GM23248 (cell line): ENCODE measurements at regions not wholly inside any gene's neighbourhood (a gene's known extent, or its start where the extent isn't known, plus 50 kb on each side); places are given as distances from the start of the nearest gene placed in this dataset.

Experiments
- DNase-seq: peaks from one replicate; pipeline ENCODE4 v3.0.0-alpha.2; 2015
- H2AFZ ChIP-seq: fragments of 200-600 bp; sonication (generic); 2 replicates; pipeline ENCODE4 v1.6.1; 2016; ENCODE audit warnings: antibody characterized with exemption
- H3F3A ChIP-seq: fragments of 200-600 bp; sonication (generic); 2 replicates; pipeline ENCODE4 v1.6.1; 2016; ENCODE audit warnings: mild to moderate bottlenecking, antibody characterized with exemption, mixed run types; ENCODE audit not compliant: insufficient read depth
- H3K27ac ChIP-seq: fragments of 200-600 bp; sonication (generic); 2 replicates; pipeline ENCODE4 v1.5.1; 2016; ENCODE audit warnings: mild to moderate bottlenecking
- H3K27me3 ChIP-seq: fragments of 200-600 bp; sonication (generic); replicated peaks from 2 replicates; pipeline ENCODE4 v1.6.1; 2016; ENCODE audit warnings: mild to moderate bottlenecking; ENCODE audit not compliant: insufficient read depth
- H3K36me3 ChIP-seq: fragments of 200-600 bp; sonication (generic); 2 replicates; pipeline ENCODE4 v1.6.1; 2016; ENCODE audit warnings: low read depth, mild to moderate bottlenecking
- H3K4me1 ChIP-seq: fragments of 200-600 bp; sonication (generic); 2 replicates; pipeline ENCODE4 v1.6.1; 2016; ENCODE audit warnings: mild to moderate bottlenecking; ENCODE audit not compliant: insufficient read depth
- H3K4me2 ChIP-seq: fragments of 200-600 bp; sonication (generic); one replicate; pipeline ENCODE4 v1.6.1; 2016; ENCODE audit warnings: mild to moderate bottlenecking; ENCODE audit not compliant: unreplicated experiment
- H3K4me3 ChIP-seq: fragments of 200-600 bp; sonication (generic); 2 replicates; pipeline ENCODE4 v1.5.1; 2016; ENCODE audit warnings: mild to moderate bottlenecking
- H3K79me2 ChIP-seq: fragments of 200-600 bp; sonication (generic); 2 replicates; pipeline ENCODE4 v1.6.1; 2016; ENCODE audit warnings: mild to moderate bottlenecking; ENCODE audit not compliant: insufficient read depth
- H3K9ac ChIP-seq: fragments of 200-600 bp; sonication (generic); 2 replicates; pipeline ENCODE4 v1.6.1; 2016; ENCODE audit warnings: mild to moderate bottlenecking
- H3K9me2 ChIP-seq: fragments of 200-600 bp; sonication (generic); 2 replicates; pipeline ENCODE4 v1.6.1; 2016; ENCODE audit warnings: mixed run types, mild to moderate bottlenecking, moderate library complexity; ENCODE audit not compliant: insufficient read depth
- H3K9me3 ChIP-seq: fragments of 200-600 bp; sonication (generic); one replicate; pipeline ENCODE4 v1.6.1; 2017; ENCODE audit warnings: low read depth
- H4K20me1 ChIP-seq: fragments of 200-600 bp; sonication (generic); 2 replicates; pipeline ENCODE4 v1.6.0; 2016; ENCODE audit not compliant: insufficient read depth
- EZH2 ChIP-seq: fragments of 200-600 bp; sonication (generic); IDR thresholded peaks from 2 replicates; pipeline ENCODE4 v1.6.1; 2018; ENCODE audit warnings: antibody characterized with exemption, mild to moderate bottlenecking; ENCODE audit not compliant: insufficient read depth, poor library complexity, severe bottlenecking
- EZH2phosphoT487 ChIP-seq: fragments of 200-600 bp; sonication (generic); IDR thresholded peaks from 2 replicates; pipeline ENCODE4 v1.6.1; 2018; ENCODE audit warnings: antibody characterized with exemption, moderate library complexity, mild to moderate bottlenecking, low read depth; ENCODE audit not compliant: insufficient read depth
- WGBS, 2 experiments: methylation state at CpG; one replicate each; pipeline ENCODE4 v1.1.6; 2015 to 2017; ENCODE audit warnings: low lambda C conversion rate in 2 of 2, low coverage in 1 of 2; ENCODE audit errors: missing lambda C conversion rate in 2 of 2; 5-methylcytosine and 5-hydroxymethylcytosine counted together
- in situ Hi-C: fragments of 300-500 bp; cut with MboI; formaldehyde crosslinking; loops from 2 replicates; pipeline ENCODE4 v1.15.0; 2020

DNA sequence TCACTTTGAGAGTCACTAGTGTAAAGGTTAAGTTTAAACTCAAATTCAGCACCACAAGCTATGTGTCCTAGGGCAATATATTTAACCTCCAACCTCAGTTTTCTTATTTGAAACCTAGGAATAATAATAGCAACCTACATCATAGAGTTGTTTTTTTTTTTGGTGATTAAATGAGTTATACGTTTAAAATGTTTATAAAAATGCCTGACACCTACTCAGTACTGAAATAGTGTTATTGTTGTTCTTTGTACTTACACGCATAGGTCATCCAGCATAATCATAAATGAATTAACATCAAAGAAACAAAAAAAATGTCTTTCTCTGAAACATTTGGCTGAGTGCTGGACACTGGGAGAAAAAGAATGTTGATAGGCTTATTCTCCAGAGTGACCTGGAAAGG is 266.8 kb upstream of the PRMT6 start:
- H3K36me3 ChIP-seq = no peaks in the 10 kb centered on the region
- TF ChIP-seq EZH2phosphoT487 (no peak), EZH2 (no peak)
- H3K79me2 ChIP-seq = no peaks in the 10 kb centered on the region
- no peak overlapping the region for H2AFZ ChIP-seq
- peaks cover 13% of the 10 kb centered on the region for H3F3A ChIP-seq
- H3K27me3 ChIP-seq = no peaks in the 10 kb centered on the region
- peaks cover 10% of the 10 kb centered on the region for H3K4me1 ChIP-seq
- no peaks in the 10 kb centered on the region for H4K20me1 ChIP-seq
- H3K9ac ChIP-seq = no peak overlapping the region
- in situ Hi-C loops = no loop called here
- WGBS, 2 experiments = 6 to 7% methylated on average over 2 of the region's 2 CpGs
- no peak overlapping the region for H3K4me2 ChIP-seq
- DNase-seq = no peak
- no peaks in the 10 kb centered on the region for H3K9me3 ChIP-seq
- H3K4me3 ChIP-seq = no peak overlapping the region
- H3K9me2 ChIP-seq = 0 out of 2 replicates have a peak, but pooled peaks cover 4% of the 10 kb centered on the region
- H3K27ac ChIP-seq = no peak overlapping the region

DNA sequence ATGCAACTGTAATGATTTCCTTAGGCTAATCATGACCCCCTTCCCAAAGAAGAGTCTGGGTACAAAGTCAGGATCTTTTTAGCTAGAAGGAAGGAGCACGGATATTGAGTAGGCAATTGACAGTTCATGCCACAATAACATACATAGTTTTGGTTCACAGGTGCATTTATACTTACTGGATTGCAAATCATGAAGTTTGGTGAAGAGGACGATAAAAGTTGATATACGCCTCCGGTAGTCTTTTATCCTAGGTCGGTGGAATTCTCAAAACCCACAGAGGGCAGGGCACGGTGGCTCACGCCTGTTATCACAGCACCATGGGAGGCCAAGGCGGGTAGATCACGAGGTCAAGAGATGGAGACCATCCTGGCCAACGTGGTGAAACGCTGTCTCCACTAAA is 265.4 kb upstream of the PRMT6 start:
- no peak overlapping the region for H2AFZ ChIP-seq
- no peaks in the 10 kb centered on the region for H4K20me1 ChIP-seq
- no peaks in the 10 kb centered on the region for H3K36me3 ChIP-seq
- H3K79me2 ChIP-seq = no peaks in the 10 kb centered on the region
- 0 out of 2 replicates have a peak, but pooled peaks cover 4% of the 10 kb centered on the region for H3K9me2 ChIP-seq
- TF ChIP-seq EZH2phosphoT487 (no peak), EZH2 (no peak)
- no peak overlapping the region for H3K4me3 ChIP-seq
- no peak overlapping the region for H3K4me2 ChIP-seq
- H3F3A ChIP-seq = peaks cover 13% of the 10 kb centered on the region
- no peak for DNase-seq
- H3K4me1 ChIP-seq = peaks cover 10% of the 10 kb centered on the region
- H3K9me3 ChIP-seq = no peaks in the 10 kb centered on the region
- no peak overlapping the region for H3K9ac ChIP-seq
- in situ Hi-C loops = no loop called here
- H3K27me3 ChIP-seq = no peaks in the 10 kb centered on the region
- WGBS, 2 experiments = 50 to 59% methylated on average over 11 of the region's 11 CpGs
- no peak overlapping the region for H3K27ac ChIP-seq

DNA sequence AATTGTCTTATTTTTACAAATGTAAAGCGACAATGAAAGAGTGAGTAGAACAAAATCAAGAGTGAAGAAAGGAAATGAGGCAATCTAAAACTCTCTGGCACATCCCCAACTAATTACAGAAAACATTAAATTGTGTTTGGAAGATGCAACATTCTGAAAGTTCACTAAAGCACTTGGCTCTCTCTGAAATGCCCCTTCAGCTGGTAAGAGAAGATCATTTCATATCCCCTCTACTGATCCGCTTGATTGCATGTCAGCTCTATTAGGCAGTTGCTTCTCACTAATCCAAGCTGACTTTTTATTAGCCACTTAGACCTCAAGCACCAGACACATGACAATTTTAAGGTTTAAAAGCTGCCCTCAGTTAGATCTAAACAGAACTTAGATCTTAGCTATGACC is 262.8 kb upstream of the PRMT6 start:
- H3K4me2 ChIP-seq = no peak overlapping the region
- no peaks in the 10 kb centered on the region for H3K79me2 ChIP-seq
- 0 out of 2 replicates have a peak, but pooled peaks cover 4% of the 10 kb centered on the region for H3K9me2 ChIP-seq
- H3K27me3 ChIP-seq = no peaks in the 10 kb centered on the region
- H3K9ac ChIP-seq = no peak overlapping the region
- in situ Hi-C loops = no loop called here
- no peaks in the 10 kb centered on the region for H4K20me1 ChIP-seq
- H3K4me3 ChIP-seq = no peak overlapping the region
- TF ChIP-seq EZH2phosphoT487 (no peak), EZH2 (no peak)
- H3K4me1 ChIP-seq = peaks cover 10% of the 10 kb centered on the region
- H3K9me3 ChIP-seq = no peaks in the 10 kb centered on the region
- peaks cover 13% of the 10 kb centered on the region for H3F3A ChIP-seq
- WGBS, 2 experiments = 46 to 47% methylated on average over 2 of the region's 2 CpGs
- DNase-seq = no peak
- no peaks in the 10 kb centered on the region for H3K36me3 ChIP-seq
- H2AFZ ChIP-seq = no peak overlapping the region
- no peak overlapping the region for H3K27ac ChIP-seq

DNA sequence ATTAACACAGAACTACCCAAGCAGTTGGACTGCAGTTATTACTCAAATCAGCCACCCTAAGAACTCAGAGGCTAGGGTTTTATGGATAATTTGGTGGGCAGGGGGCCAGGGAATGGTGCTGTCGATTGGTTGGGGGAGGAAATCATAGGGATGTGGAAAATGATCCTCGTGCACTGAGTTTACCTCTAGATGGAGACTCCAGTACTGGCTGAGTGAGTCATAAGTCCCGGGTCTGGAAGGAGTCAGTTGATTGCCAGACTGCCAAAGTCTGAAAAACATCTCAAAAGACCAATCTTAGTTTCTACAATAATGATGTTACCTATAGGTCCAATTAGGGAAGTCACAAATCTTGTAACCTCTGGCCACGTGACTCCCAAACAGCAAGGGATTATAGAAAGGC is 257.5 kb upstream of the PRMT6 start:
- Histone ChIP-seq H3K9me3 (no peaks in the 10 kb centered on the region), H3K79me2 (no peaks in the 10 kb centered on the region), H3K9ac (no peak overlapping the region), H3K36me3 (no peaks in the 10 kb centered on the region), H4K20me1 (no peaks in the 10 kb centered on the region), H3K4me1 (no peaks in the 10 kb centered on the region), H3K4me2 (no peak overlapping the region), H3K9me2 (no peaks in the 10 kb centered on the region), H2AFZ (no peak overlapping the region), H3K27ac (no peak overlapping the region), H3K4me3 (no peak overlapping the region), H3F3A (no peaks in the 10 kb centered on the region), H3K27me3 (no peaks in the 10 kb centered on the region)
- in situ Hi-C loops = no loop called here
- peak; percentile 43 for DNase-seq
- TF ChIP-seq EZH2 (no peak), EZH2phosphoT487 (no peak)
- 11 to 17% methylated on average over 4 of the region's 4 CpGs for WGBS, 2 experiments

DNA sequence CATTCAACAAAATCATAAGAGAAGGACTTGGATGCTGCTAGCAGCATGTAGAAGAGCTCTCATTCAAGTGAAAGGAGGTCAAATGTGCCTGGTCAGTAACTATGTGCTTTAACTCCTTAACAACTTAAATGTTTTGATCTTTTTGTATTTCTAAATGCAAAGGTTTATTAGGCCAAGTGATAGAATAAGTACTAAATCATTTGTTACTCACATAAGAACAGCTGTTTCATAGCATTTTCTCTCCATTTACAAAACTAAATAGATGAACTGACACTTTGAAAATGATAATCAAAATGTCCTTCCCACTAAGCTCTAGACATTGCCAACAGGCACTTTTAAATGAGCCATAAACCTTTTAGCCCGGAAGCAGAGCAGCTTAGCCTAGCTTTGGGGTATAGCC is 254.3 kb upstream of the PRMT6 start:
- no peak for TF ChIP-seq EZH2
- no peak for TF ChIP-seq EZH2phosphoT487
- DNase-seq = no peak
- in situ Hi-C loops = no loop called here
- Histone ChIP-seq H3K27me3 (no peaks in the 10 kb centered on the region), H3K36me3 (no peaks in the 10 kb centered on the region), H3F3A (no peaks in the 10 kb centered on the region), H3K79me2 (no peaks in the 10 kb centered on the region), H2AFZ (no peak overlapping the region), H3K4me3 (no peak overlapping the region), H4K20me1 (no peaks in the 10 kb centered on the region), H3K9me2 (0 out of 2 replicates have a peak, but pooled peaks cover 3% of the 10 kb centered on the region), H3K27ac (no peak overlapping the region), H3K9me3 (no peaks in the 10 kb centered on the region), H3K4me2 (no peak overlapping the region), H3K9ac (no peak overlapping the region), H3K4me1 (no peaks in the 10 kb centered on the region)
- WGBS, 2 experiments = 3 to 14% methylated on average over 1 of the region's 1 CpG
